ENCODE measurements at regions not wholly inside any gene's neighbourhood (a gene's known extent, or its start where the extent isn't known, plus 50 kb on each side); places are given as distances from the start of the nearest gene placed in this dataset.
A peak's percentile ranks its signal among the peaks of the same experiment; 100 is the strongest.

DNA sequence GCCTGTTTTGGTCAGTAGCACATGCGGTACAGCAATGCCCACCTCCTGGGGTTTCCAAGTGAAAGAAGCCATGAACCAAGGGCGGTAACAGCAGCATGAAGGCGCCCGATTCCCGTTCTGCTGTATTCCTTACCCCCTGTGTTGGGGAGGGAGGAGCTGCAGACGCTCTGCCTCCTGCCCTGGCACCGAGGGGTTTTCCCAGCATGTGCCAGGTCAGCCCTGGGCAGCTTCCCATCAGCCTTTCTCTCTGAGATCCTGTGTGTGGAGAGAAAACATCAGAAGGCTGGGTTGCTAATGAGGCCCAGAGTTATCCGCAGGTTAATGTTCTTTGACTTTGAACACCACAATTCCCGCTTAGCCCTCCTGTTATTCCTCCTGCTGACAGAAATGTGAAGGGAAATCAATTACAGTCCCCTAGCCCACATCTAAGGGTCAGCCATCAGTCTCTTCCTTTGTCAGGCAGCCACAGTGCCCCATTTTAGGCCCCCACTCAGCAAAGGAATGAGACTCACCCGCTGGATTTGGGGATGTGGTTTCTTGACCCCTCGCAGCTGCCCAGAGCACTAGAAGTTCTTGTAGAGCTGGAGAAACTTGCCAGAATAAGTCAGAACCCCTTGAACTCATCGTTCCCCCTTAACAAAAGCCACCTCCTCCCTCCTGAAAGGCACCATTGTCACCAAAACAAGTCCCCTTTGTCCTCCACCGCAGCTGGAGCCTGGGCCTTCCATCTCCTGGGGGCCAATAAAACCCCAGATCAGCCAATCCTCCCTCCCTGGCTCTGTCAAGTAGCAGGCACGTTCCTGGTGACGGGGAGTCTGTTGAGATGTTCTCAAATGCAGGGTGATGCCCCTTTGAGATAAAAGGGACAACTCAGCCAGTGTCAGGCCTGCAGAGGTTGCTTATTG is 168.5 kb downstream of the KATNIP start:
- DNase-seq (ENCODE audit: low read depth), result no peak

DNA sequence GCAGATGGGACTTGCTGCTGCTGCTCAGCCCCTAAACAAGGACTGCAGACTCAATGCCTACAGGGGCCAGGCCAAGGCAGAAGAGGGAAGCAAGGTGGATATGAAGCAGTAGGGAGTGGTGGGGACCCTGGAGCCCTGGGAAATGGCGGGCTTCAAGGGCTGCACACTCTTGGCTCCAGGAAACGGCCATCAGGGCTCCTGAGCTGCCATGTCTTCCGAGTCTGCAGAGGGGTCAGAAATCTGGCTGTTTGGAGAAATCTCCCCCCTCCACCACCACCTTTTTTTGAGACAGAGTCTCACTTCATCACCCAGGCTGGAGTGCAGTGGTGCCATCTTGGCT is 169.1 kb downstream of the KATNIP start:
- DNase-seq (ENCODE audit: low read depth), result no peak

DNA sequence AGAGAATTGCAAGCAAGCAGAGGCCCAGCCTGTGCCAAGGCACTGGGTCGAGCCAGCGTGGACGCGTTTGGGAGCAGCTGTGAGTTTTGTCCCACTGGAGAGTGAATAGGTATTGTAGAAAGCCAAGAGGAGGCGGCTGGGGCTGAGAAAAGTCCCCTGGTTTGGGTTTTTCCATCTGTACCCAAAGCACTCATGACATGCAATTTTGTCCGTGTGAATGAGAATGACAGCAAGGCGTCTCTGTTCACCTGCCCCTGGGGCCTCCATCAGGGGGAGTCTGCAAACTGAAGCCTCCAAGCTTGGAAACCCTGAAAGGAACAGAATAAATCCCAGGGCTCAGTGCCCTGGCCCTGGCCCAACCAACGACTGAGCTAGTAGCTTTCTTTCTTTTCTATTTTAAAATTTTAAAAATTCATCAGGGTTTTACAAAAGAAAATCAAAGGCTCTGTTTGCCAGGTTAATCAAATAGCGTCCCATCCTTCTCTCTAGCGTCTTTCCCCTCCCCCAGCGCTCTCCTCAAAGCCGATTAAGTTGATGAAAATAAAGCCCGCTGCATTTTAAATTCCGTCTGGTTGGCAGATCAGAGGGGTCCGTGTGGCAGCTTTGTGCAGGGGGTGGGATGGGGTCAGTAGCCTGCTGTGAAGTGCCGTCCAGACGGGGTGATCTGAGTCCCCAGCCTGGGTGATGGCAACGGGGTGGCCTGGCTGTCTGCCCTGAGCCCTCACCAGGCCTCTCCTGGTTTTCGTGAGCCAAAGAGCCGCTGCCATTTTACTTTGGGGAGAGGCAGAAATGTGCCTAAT is 171.0 kb downstream of the KATNIP start:
- DNase-seq (ENCODE audit: low read depth), result no peak

DNA sequence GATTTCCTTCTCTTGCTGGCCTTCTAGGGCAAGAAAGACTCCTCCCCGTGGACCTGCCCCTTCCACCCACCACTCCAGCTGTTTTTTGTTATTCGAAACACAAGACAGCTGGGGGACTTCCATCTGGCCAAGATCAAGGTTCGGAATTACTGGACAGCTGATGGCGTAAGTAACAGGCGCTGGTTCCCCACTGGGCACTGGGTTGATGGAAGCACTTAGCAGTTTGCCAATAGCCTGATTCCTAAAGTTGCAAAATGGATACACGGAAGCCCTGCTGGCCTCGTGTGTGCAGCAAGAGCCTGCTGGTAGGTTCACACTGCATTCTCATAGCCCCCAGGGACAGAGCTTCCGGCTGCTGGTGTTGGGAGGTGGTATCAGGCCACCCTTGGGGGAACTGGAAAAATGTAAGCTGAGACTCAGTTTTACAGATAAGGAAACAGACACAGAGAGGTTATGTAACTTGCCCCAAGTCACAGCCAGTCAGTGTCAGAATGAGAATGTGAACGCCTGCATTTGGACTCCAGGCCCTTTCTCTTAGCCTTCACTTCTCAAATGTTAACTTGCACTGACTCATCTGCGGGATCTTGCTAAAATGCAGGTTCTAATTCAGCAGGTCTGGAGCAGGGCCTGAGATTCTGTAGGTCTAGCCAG is 171.7 kb downstream of the KATNIP start:
- no peak for DNase-seq (ENCODE audit: low read depth)

DNA sequence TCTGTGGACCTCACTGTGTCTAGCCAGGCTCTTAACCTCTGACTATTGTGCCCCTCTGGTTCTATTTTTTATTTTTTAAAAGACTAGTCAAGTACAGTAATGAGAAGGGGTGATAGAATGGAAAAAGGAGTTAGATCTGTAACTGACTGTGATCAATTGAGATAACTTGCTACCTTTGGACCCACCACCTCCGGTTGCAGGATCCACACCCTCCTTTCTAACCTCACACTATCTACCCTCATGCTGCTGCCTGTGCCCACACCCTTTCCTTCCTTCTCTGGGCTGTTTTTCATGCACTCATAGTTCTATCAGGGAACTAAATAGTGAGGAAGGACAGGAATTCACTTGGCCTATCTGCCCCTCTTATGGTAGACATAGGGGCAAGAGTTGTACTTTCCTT is 172.3 kb downstream of the KATNIP start:
- no peak for DNase-seq (ENCODE audit: low read depth)

DNA sequence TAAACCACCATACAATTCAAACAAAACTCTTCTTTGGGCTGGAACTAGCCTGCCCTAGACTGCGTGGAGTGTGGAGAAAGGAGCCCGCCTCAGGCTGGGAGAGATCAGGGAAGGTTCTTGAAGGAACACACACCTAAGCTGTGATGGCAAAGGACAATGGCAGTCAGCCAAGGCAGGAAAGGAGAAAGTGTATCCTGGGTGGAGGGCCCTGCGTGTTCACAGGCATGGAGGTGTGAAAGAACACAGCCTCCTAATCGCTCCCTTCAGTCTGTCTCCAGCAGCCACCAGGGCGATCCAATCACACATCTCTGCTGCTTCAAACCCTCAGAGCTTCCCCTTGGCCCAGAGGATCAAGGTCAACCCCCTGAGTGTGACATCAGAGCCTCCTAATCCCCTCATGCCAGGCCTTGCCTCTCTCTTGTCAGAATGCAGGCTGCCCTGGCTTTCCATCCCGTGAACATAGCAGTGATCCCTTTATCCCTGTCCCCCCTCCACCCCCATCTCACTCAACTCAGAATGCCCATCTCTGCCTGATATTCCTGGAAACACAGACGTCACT is 173.0 kb downstream of the KATNIP start:
- DNase-seq (ENCODE audit: low read depth), result no peak

DNA sequence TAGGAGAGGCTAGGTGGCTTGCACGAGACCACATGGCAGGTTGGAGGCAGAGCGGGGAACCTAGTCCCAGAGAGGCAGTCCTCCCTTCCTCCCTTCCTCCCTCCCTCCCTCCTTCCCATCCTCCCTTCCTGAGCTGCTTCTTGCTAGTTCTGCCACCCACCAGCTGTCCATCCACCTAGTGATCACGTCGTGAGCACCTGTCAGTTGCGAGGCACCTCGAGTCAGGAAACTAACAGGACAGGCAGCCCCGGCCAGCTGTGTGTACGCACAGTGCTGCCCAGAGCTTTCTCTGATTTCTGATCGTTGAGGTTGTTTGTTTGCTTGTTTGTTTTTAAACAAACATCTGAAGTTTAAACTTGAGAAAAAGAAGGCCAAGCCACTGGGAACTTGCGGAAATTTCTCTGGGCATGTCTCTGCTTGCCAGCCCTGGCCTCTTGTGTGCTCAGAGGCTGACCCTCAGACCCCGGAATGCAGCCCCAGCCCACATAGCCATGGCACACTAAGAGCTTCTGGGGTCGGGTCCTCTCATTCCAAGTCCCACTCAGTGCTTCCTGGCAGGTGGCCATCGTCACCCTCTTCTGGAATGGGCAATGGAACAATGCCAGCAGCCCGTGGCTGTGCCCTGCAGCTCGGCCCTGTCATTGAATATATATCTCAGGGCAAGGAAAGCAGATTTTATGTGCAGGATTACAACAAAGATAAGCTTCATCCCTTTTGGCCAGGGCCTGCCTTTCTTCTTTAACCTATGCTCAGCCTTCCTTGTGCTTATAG is 174.0 kb downstream of the KATNIP start:
- no peak for DNase-seq (ENCODE audit: low read depth)

DNA sequence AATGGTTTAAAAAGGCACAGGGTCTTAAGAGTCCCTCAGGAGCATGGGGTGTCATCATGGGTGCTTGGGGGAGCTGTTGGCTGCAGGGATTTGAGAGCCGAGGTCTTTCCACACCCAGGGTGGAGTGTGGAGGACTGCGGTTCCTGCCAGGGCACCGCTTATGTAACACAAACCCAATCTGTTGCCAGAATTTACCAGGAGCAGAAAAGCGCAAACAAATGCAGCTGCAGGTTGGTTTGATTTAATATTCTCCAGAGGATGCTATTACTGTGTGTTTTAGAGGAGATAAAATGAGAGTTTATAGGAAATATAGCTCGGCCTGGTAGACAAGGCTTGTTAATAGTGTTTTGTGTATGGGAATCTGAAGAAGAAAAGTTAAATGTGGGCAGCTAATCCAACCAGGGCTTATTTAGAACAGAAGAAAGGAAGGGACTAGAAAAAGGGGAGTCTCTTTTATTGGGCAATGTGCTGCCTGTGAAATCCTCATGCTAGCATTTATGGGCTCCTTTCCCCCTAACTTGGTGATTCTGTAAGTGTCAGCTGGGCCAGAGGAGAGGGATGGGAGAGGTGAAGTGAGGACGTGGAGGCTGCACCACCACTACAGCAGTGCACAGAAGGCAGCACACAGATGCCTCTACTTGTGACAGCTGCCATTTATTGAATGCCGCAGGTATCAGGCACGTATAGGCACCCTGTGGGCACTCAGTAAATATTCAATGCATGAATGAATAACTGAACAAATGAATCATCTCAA is 174.7 kb downstream of the KATNIP start:
- no peak for DNase-seq (ENCODE audit: low read depth)

DNA sequence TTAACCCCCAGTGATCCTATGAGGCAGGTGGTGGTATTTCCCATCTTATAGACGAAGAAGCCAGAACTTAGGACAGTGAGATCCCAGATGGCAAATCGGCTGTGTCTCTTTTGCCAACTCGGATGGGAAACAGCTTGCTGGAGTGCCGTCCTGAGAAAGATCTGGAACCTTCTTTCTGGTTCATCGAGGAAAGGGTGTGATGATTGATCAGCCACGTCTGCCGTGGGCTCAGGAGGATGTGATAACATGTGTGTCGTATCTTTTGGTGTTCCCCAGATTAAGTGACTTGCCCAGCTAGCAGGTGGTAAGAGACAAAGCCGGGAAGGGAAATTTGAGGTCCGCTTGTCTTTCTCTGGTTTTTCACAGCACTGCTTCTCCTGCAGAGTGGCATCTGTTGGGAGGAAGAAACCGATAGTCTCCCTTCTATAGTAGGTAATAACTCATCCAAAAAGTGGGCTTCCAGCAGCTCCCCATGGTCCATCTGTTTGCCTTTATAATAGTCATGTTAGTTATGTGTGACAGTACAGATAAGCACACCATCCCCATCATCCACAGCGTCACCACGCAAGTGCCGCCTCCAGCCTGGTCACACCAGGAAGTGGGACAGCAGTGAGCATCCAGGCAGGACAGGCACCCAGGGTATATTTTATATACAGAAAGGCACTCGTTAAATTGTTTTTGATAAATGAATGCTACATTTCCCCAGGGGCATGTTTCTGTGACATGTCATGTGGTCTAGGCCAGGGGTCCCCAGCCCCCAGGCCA is 175.5 kb downstream of the KATNIP start:
- no peak for DNase-seq (ENCODE audit: low read depth)

DNA sequence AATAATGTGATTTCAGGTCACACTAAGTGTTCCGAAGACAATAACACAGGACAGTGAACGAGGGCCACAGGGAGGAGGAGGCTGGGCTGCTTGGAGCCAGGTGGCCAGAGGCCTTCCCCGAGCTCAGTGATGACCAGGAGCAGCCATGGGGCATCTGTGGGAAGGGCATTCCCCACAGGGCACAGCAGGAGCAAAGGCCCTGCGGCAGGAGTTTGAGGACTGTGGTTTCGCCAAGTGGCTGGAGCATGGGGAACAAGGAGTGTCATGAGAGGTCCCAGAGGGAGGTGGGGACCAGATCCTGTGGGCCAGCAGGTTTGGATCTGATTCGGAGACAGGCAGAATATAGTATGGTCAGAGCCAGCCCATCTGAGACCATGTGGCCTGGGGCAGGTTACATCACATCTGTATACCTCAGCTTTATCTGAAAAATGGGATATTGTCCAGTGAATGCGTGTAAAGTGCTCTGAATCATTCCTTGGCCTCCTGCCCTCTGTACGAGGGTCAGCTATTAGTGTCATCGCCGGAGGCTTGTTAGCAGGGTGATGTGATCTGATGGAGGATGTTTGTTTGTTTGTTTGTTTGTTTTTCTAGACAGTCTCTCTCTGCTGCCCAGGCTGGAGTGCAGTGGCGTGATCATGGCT is 176.8 kb downstream of the KATNIP start:
- DNase-seq (ENCODE audit: low read depth), result peak; percentile 96

DNA sequence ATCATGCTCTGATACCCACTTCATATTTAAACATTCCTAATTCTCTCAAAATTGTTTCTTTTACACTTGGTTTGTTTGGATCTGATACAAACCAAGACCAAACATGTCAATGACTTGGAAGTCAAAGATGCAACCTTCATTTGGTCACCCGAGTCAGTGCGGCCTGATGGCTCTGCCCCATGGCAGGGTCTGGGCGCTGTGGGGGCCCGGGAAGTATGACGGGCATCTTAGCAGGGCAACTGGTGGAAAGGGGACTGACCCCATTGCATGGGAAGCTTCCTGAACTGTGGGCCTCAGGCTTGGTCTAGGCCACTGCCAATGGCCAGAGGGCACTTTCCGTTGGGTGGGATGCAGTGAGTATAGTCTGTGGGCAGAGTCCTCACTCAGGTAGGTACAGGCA is 178.0 kb downstream of the KATNIP start:
- DNase-seq (ENCODE audit: low read depth), result no peak

DNA sequence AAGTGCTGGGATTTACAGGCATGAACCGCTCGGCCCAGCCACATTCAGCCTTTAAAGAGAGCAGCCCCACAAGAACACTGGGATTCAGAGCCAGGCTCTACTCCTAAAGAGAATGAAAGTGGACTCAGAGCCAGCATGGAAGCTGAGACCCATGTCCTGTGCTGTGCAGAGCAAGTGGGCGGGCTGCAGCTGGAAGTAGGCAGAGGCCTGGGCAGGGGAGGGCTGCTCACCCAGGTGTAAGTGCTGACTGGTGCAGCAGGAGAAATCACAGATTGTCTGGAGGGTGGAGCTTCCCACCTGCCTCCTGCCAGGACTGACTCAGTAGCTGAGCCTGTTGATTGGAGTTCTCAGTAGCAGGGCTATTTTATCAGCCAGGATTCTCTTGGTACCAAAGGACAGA is 178.7 kb downstream of the KATNIP start:
- DNase-seq (ENCODE audit: low read depth), result peak; percentile 7

DNA sequence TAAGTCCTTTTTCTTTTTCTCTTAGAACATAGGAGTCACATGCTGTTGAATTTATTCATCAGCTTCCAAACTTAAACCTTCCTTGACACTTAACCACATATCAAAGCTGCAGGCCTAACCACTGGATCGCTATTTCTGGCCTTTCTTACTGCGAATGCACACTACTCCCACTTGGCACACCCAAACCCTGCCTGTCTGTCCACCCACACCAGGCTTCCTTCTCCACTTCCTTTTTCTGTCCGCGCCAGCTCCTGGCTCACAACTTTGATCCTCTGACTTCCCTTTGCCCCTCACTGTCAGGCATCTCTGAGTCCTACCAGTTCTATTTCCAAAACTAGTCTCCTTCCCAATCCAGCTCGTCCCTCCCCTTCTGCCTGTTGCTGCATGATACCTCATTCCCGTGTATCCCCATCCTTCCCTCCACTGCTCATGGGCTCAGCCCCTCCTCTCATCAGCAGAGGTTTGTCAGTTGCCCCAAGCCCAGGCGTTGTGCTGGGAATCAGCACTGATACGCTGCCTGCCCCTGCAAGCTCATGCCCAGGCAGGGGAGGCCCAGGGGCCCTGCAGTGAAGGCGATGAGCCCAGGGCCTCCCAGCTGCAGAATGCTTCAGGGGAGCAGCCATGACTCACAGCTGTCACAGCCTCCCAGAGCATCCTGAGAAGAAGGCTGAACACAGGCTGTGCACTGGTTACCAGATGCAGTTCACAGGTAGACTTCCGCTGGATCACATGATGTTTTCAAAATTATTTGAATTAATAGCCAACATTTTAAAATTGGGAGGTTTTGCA is 179.8 kb downstream of the KATNIP start:
- peak; percentile 43 for DNase-seq (ENCODE audit: low read depth)

DNA sequence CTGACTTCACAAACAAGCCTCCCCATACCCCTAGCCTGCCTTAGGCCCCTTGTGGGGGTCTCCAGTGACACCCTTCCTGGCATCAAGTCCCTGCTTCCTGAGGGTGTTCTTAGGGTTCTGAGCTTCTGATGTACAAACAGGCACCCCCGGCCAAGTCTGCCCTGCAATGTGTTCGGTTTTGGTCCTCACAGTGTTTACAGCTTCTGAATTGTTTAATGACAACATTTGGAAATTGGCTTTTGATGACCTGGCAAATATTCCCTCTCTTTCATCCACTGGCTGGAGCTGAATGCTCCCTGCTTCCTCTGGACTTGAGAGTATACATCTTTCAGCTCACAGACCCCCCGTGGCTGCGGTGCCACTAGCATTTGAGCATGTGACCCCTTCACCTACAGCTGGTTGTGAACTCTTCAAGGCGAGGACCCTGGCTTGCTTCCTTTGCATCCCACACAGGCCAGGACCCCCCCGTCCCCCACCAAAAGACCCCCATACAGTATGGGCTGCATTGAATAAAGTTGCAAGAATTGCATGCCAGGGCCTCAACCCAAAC is 180.8 kb downstream of the KATNIP start:
- DNase-seq (ENCODE audit: low read depth), result no peak

DNA sequence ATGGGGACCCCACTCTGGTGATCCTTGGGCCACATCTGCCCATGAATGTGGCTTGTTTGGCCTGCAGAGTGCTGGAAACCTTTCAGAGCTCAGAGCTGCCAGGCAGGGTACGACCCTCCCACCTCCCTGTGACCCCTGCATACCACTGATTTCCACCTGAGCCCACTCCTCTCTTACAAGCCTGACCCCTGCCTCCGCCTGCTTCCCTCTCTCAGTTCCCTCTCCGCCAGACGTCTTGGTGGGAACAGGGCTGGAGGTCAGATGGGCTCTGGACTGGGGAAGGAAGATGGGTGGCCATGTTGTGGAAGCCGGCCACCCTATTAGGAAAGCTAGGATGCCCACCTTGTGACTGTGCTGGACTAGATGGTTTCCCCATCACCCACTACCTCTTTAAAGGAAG is 185.1 kb downstream of the KATNIP start:
- no peak for DNase-seq (ENCODE audit: low read depth)

DNA sequence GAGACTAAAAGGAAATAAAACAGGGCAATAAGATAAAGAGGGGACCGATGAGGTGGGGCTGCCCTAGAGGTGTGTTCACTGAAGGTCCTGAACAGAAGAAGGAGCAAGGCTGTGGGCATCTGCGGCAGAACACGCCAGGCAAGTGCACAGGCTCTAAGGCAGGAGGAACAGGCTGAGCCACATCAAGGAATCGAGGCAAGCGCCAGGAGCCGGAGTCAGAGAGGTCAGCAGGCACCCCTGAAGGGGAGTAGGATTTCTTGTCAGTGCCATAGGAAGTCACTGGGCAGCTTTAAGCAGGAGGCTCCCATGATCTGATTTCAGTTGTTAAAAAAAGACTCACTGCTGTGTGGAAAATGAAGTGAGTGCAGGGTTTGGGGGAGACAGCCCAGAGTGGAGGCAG is 186.5 kb downstream of the KATNIP start:
- no peak for DNase-seq (ENCODE audit: low read depth)

DNA sequence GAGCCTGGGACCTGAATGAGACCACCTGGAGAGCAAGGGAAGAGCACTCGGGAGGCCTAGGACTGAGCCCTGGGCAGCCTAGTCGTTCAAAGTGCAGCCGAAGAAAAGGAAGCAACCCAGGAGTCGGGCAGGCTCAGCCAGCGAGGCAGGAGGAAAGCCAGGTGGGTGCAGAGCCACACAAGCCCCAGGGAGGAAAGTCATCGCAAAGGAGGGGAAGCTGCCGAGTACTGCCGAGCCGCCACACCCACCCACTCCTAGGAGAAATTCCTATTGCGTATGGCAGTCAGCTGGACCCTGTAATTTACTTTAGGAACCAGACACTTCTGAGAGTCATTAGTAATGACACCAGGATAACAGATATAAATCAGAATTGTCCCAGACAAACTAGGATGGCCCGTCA is 187.6 kb downstream of the KATNIP start:
- no peak for DNase-seq (ENCODE audit: low read depth)
